TTC549 (cell line): ENCODE measurements at regions not wholly inside any gene's neighbourhood (a gene's known extent, or its start where the extent isn't known, plus 50 kb on each side); places are given as distances from the start of the nearest gene placed in this dataset.

Experiments used
- FAIRE-seq: peaks from 2 replicates; lab custom pipeline; 2012; peaks lifted over from hg19 to GRCh38; lab: Jason Lieb, UNC

DNA sequence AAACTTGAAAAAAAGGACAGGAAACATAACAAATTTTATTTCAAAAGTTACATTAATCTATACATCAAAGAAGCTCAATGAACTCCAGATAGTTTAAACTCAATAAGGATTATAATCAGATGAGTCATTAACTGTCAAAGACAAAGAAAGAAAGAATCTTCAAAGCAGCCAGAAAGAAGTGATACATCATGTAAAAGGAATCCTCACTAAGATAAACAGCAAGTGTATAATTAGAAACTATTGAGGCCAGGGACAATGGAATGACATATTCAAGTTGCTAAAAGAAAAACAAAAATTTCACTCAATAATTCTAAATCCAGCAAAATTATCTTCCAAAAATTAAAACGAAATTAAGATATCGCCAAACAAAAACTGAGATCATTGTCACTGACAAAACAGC, 161.6 kb upstream of the NWD2 start:
- no peak for FAIRE-seq

DNA sequence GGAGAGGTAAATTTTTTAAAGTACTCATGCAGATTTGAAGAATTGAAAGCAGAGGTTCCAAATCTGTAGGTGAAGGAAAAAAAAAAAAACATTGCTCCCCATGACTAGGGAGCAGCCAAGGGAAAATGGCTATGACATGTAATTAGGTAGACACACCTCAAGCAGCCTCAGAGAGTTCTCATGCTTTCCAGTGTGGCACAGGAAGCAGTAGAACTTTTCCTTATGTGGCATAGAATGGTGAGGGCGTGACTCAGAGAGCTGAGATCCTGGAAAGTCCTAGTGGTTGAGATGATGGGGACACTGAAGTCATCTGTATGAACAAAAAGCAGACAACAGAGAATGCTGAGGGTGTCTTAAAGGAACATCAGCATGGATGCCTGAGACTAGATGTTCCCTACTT, 148.6 kb upstream of the NWD2 start:
- FAIRE-seq, result no peak

DNA sequence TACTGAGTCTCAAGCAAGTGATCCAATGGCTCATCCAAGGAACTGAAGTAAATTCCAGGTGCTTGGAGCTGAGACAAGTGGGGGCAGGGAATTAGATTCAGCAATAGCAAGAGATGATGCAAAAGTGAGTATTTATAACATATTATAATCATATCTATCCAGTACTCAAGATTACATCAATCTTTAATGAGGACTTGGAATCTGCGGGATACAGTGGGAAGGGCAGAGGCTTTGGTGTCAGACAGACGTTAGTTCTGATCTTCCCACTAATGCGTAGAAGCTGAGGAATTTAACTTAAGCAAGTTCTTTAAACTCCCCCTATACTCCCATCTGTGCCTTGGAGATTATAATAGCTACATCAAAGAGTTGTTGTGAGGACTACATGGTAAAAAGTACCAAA, 143.4 kb upstream of the NWD2 start:
- FAIRE-seq, result no peak

DNA sequence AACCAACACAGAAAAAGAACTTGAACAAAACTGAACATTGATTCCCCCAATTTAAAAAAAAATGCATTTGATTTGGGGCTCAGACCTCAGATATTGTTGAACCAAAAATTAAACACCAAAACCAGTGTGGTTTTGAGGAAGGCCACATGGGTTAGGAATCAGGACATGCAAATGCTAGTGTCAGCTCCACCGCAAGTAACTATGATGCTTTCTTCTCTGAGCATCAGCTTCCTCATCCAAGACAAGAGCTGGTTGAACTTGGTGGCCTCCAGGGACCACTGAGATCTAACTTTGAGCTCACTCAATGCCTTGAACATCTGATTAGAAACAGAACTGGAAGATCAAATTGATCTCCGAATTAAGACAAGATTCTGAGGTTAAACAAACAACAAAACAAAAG, 142.9 kb upstream of the NWD2 start:
- FAIRE-seq, result no peak

DNA sequence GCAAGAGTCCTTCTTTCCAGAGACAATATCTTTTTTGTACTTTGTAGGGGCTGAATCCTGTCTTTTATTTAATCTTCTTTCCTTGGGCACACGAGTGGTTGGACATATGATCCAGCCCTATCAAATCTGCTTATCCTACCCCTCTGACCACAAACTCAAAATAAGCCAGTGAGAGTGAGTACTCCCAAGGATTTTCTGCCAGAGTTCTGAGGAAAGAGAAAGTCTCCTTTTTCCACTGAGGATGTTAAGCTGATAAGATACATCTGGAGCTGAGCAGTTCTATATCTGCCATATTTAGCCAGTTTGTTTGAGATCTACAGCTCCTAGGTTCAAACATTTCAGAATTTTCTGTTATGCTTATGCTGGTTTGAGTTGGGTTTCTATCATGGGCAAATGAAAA, 134.8 kb upstream of the NWD2 start:
- no peak for FAIRE-seq

DNA sequence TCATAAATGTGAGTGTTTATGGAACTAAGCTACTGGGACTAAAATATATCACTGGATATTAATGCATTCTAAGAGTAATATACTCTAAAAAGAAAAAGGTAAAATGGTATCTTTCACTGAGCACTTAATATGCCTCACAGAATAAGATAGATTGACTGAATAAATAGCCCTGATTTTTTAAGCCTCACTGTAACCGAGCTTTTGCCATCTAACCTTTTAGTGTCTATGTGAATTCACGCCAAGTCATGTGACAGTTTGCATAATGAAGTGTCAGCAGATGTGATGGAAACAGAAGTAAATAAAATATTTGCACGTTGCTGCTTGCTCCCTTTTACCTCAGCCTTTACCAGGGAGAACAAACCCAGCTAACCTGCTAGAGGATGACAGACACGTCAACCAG, 119.7 kb upstream of the NWD2 start:
- FAIRE-seq, result no peak

DNA sequence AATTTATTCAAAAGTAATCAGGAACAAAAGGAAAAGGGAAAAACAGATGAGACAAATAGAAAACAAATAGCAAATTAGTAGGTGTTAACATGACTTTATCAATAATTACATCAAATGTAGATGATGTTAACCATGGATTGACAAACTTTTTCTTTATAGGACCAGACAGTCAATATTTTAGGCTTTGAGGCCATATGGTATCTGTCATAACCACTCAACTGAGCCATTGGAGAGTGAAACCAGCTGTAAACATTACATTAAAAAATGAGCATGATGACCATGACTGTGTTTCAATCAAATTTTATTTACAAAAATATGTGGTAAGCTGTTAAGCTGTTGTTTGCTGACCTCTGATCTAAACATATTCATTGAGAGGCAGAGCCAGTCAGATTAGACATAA, 118.5 kb upstream of the NWD2 start:
- no peak for FAIRE-seq

DNA sequence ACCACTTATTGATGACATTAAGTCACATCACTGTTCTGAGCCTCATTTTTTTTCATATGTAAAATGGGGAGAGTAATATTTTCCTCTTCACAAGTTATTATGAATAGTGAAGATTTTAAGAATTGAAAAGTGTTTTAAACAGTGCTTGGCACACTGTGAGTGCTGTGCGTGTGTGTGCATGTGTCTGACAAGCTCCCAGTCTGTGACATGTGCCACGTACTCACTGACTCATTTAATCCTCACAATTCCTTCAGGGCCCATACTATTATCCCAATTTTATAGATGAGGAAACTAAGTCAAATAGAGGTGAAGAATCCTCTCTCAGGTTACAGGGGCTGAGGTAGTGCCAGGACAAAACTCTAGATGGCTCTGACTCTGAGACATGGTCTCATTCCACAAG, 114.1 kb upstream of the NWD2 start:
- FAIRE-seq, result no peak

DNA sequence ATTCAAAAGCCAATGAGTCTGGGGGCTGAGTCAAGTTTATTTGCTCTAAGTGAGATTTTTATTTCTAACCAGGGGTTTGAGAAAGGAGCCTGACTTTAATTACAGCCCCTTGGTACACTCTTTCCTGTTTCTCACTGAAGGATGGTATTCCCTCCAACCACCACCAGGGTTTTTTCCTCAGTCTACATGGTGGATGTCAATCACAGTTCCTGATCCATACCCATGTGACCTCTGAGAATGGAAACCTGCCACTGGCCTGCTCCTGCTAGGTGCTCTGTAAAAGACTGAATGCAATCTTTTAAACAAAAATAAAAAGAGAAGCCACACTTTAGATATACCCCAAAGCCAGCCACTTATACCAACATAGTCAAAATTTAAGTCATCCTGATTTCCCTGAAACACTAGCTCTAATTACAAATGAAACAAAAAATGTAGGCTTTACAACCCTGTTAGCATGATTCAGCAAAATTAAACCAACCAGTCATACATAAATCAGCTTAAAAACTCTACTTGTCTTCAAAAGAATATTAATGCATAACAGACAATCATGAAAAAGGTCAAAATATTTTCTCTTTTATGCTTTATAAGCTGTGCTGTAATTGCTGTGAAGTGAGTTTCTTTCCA, 112.1 kb upstream of the NWD2 start:
- no peak for FAIRE-seq

DNA sequence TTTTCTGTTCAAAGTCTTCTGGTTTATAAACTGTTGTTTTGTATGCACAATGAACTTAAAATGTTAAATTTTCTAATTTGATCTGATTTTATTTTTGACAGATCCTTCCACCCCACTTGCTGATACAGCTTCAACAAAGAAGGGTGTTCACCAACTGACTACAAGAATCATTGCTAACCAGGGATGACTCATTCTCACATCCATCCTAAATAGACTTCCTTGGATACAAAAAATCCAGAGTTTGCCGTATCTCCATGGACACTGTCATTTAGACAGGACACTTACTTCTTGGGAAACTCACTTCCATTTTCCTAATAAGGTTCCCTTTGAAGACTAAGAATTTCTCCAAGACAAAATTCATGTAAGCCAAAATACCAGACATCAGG, 111.6 kb upstream of the NWD2 start:
- FAIRE-seq, result no peak

DNA sequence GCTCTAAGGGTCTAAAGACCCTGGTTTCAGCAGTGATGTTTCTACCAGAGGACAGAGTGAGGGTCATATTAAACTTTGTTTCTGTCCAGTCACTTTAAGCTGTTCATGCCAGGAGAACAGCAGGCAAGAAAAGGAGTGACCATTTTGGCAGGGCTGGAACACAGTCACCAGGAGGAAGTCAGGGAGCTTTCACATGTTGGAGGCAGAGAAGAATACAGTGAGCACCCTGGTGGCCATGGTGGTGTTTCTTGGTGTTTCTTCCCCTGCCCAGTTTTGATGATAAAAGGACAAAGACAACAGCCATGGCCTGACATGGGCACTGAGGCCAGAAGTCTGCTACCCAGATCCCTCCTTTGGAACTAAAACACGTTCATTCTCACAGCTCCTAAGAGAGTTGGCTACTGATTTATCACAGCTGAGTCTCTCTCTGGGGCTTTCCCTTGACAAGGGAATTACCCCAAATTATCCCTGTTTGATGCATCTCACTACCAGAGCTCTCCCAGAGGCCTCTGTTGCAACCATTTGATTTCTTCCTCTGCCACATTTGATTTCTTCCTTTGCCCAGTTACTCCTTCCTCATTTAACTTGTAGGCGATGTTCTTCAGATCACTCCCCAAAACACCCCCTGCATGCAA, 106.4 kb upstream of the NWD2 start:
- FAIRE-seq, result no peak

DNA sequence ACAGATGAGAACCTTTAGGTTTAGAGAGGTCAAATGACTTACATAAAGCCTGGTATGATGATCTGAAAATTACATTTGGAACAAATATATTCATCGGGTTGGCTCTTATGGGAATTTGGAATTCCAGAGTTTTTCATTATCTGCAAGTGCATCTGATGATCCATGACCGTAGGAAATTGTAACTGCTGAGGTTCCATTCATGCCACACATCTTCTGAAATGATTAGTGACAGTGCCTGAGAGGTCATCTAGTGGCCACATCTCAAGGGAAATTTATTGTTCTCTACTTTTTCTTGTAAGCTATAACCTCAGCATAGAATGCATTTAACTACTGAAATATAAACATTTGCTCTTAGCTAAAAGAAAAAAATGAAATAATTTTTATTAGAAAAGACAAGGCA, 105.8 kb upstream of the NWD2 start:
- no peak for FAIRE-seq

DNA sequence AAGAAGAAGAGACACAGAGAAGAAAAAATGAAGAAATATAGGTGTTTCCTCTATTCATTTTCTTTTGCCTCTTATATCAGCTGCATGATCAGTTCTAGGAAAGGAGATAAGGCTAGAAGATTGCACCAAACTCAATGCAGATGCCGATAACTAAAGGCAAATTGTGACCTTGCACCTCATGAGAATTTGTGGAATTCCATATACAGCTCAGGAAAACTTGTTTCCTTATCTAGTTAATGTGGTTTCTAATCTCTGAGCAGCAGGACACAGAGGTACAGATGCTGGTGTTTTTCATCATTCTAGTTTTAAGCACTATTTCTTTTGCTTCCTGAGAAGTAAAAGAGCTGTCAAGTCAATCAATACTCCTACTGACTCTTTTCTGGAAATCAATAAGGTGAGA, 104.6 kb upstream of the NWD2 start:
- no peak for FAIRE-seq

DNA sequence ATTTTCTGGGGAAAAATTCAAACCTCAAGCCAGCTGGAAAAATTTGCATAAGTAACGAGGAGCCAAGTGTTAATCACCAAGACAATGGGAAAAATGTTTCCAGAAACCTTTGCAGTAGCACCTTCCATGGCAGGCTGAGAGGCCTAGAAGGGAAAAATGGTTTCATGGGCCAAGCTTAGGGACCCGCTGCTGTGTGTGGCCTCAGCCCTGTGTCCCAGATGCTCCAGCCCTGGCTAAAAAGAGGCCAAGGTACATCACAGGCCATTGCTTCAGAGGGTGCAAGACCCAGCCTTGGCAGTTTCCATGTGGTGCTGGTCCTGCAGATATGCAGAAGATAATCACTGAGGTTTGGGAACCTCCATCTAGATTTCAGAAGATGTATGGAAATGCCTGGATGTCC, 98.3 kb upstream of the NWD2 start:
- no peak for FAIRE-seq

DNA sequence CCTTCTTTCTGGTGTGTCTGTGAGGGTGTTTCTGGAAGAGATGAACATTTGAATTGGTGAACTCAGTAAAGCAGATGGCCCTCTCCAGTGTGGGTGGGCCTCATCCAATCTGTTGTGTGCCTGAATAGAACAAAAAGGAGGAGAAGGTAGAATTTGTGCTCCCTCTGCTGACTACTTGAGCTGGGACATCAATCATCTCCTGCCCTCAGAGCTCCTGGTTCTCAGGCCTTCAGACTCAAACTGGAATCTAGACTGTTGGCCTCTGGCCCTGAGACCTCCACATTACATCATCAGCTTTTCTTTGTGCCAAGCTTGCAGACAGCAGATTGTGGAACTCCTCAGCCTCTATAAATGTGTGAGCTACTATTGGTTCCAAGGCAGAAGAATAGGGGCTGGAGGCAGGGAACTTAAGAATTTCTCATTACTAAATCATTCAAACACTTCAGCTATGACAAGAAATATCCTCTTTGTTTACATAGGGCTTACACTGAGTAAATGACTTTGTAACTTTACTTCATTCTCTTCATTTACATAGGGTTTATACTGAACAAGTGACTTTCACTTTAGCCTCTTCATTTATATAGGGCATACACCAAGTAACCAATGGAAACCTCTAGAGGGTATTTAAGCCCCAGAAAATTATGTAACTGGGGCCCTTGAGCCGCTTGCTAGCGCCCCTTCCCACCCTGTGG, 86.9 kb upstream of the NWD2 start:
- FAIRE-seq, result no peak

DNA sequence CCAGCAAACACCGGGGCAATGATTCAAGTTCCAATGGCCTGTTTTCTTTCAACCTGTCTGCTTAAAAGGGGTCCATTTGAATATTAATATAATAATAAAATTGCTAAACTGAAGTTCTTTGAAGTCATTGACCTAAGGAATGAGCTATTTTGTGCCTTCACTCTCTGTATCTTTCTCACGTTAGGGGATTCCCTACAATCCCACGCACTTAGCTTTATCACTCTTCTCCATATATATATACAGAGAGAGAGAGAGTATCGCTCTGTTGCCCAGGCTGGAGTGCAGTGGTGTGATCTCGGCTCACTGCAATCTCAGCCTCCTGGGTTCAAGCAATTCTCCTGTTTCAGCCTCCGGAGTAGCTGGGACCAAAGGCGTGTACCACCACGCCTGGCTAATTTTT, 83.9 kb upstream of the NWD2 start:
- FAIRE-seq, result no peak

DNA sequence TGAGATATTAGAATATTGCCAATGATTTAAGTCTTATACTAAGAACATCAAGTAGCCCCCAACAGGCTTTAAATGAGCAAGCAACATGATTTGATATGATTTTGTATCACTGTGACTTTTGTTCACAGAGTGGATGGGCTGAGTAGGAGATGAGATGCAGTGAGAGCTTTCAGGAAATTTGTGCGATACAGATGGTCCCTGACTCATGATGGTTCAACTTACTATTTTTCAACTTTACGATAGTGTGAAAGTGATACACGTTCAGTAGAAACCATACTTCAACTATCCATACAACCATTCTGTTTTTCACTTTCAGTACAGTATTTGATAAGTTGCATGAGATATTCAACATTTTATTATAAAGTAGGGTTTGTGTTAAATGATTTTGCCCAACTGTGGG, 78.7 kb upstream of the NWD2 start:
- FAIRE-seq, result no peak

DNA sequence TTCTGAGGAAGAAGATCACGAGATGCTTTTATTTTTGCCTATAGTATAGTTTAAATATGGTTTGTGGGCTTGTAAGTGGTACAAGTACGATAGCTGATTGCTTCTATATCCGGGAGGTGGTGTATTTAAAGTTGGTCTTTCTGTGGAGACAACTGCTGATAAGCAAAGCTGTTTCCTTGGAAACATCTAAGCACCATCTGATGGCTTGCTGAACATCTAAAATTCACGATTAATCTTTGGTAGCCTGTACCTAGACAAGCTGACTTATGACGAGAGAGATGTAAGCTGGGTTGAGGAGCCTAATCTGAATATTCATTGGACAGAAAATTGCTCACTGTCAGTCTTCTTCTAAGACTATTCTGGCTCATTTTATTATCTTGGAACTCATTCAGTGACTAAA, 74.6 kb upstream of the NWD2 start:
- FAIRE-seq, result no peak

DNA sequence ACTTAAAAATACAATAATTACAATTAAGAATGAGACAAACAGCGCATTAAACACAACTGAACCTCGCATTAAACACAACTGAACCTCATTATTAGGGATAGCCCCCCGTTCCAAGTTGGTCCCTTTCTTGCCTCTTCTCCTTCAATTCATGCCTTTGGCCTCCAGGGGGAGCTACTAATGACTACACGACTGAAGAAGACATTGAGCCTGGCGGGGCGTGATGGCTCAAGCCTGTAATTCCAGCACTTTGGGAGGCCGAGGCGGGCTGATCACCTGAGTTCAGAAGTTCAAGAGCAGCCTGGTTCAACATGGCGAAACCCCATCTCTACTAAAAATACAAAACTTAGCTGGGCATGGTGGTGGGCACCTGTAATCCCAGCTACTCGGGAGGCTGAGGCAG, 56.4 kb upstream of the NWD2 start:
- FAIRE-seq, result no peak
